ENCODE measurements at regions not wholly inside any gene's neighbourhood (a gene's known extent, or its start where the extent isn't known, plus 50 kb on each side); places are given as distances from the start of the nearest gene placed in this dataset.
A peak's percentile ranks its signal among the peaks of the same experiment; 100 is the strongest.
"Not testable (repeated sequence)": the region's sequence is repeated elsewhere in the genome, so short reads cannot be mapped to it uniquely, and the experiment has no call there.

- Histone ChIP-seq H3K27ac (ENCODE audit: poor library complexity, severe bottlenecking) (no peak overlapping the region), H3K4me1 (ENCODE audit: insufficient read depth, poor library complexity, severe bottlenecking) (peaks cover 8% of the 10 kb centered on the region), H3K36me3 (ENCODE audit: low read depth) (no peaks in the 10 kb centered on the region), H3K9me3 (ENCODE audit: severe bottlenecking) (no peaks in the 10 kb centered on the region), H3K27me3 (ENCODE audit: insufficient read depth, poor library complexity, severe bottlenecking) (no peaks in the 10 kb centered on the region), H3K4me3 (ENCODE audit: severe bottlenecking) (no peak overlapping the region)
- DNase-seq (ENCODE audit: low spot score): no peak
- no peak for ATAC-seq (ENCODE audit: low read depth)
- no peak for TF ChIP-seq CTCF (IDR thresholded peaks at IDR 0.05; ENCODE audit: poor library complexity, severe bottlenecking)
These were observed 197.1 kb upstream of the IRS2 start for GRCh38 chr13:109983447-109983846.

- Histone ChIP-seq H3K36me3 (ENCODE audit: low read depth) (no peaks in the 10 kb centered on the region), H3K27ac (ENCODE audit: poor library complexity, severe bottlenecking) (no peak overlapping the region), H3K4me1 (ENCODE audit: insufficient read depth, poor library complexity, severe bottlenecking) (peaks cover 8% of the 10 kb centered on the region), H3K9me3 (ENCODE audit: severe bottlenecking) (no peaks in the 10 kb centered on the region), H3K27me3 (ENCODE audit: insufficient read depth, poor library complexity, severe bottlenecking) (no peaks in the 10 kb centered on the region), H3K4me3 (ENCODE audit: severe bottlenecking) (no peak overlapping the region)
- ATAC-seq (ENCODE audit: low read depth): no peak
- TF ChIP-seq CTCF (IDR thresholded peaks at IDR 0.05; ENCODE audit: poor library complexity, severe bottlenecking): no peak
- DNase-seq (ENCODE audit: low spot score): no peak
These were observed 194.6 kb upstream of the IRS2 start for GRCh38 chr13:109981000-109981399.

GRCh38 chr13:109979676-109980075 is 193.3 kb upstream of the IRS2 start:
- not testable (repeated sequence) for H3K9me3 ChIP-seq (ENCODE audit: severe bottlenecking); H3K27me3 ChIP-seq (ENCODE audit: insufficient read depth, poor library complexity, severe bottlenecking); ATAC-seq (ENCODE audit: low read depth); DNase-seq (ENCODE audit: low spot score); H3K4me1 ChIP-seq (ENCODE audit: insufficient read depth, poor library complexity, severe bottlenecking); H3K4me3 ChIP-seq (ENCODE audit: severe bottlenecking); H3K27ac ChIP-seq (ENCODE audit: poor library complexity, severe bottlenecking); H3K36me3 ChIP-seq (ENCODE audit: low read depth)

- H3K27ac ChIP-seq (ENCODE audit: poor library complexity, severe bottlenecking): no peak overlapping the region
- H3K4me3 ChIP-seq (ENCODE audit: severe bottlenecking): no peak overlapping the region
- H3K9me3 ChIP-seq (ENCODE audit: severe bottlenecking): no peaks in the 10 kb centered on the region
- TF ChIP-seq CTCF (IDR thresholded peaks at IDR 0.05; ENCODE audit: poor library complexity, severe bottlenecking): no peak
- H3K36me3 ChIP-seq (ENCODE audit: low read depth): no peaks in the 10 kb centered on the region
- peaks cover 8% of the 10 kb centered on the region for H3K4me1 ChIP-seq (ENCODE audit: insufficient read depth, poor library complexity, severe bottlenecking)
- H3K27me3 ChIP-seq (ENCODE audit: insufficient read depth, poor library complexity, severe bottlenecking): no peaks in the 10 kb centered on the region
- ATAC-seq (ENCODE audit: low read depth) (peak; percentile 98), DNase-seq (ENCODE audit: low spot score) (no peak)
These were observed 192.8 kb upstream of the IRS2 start for GRCh38 chr13:109979228-109979627.

GRCh38 chr13:109977212-109977968 is 191.0 kb upstream of the IRS2 start:
- no peak for DNase-seq (ENCODE audit: low spot score)
- Histone ChIP-seq H3K9me3 (ENCODE audit: severe bottlenecking) (no peaks in the 10 kb centered on the region), H3K27ac (ENCODE audit: poor library complexity, severe bottlenecking) (no peak overlapping the region), H3K27me3 (ENCODE audit: insufficient read depth, poor library complexity, severe bottlenecking) (no peaks in the 10 kb centered on the region), H3K36me3 (ENCODE audit: low read depth) (no peaks in the 10 kb centered on the region), H3K4me3 (ENCODE audit: severe bottlenecking) (no peak overlapping the region), H3K4me1 (ENCODE audit: insufficient read depth, poor library complexity, severe bottlenecking) (peaks cover 8% of the 10 kb centered on the region)
- no peak for ATAC-seq (ENCODE audit: low read depth)
- no peak for TF ChIP-seq CTCF (IDR thresholded peaks at IDR 0.05; ENCODE audit: poor library complexity, severe bottlenecking)

All from RWPE2 (cell line).